Retinal pigment epithelial cell (primary cell): ENCODE measurements at regions not wholly inside any gene's neighbourhood (a gene's known extent, or its start where the extent isn't known, plus 50 kb on each side); places are given as distances from the start of the nearest gene placed in this dataset.
A peak's percentile ranks its signal among the peaks of the same experiment; 100 is the strongest.

Source experiments
- DNase-seq: peaks from one replicate; pipeline ENCODE4 v3.0.0-alpha.2; 2010; ENCODE audit warnings: low read depth
- H3K4me3 ChIP-seq: 2 replicates; pipeline ENCODE4 v1.5.1; 2011; ENCODE audit warnings: mild to moderate bottlenecking, low read length, control low read depth, moderate library complexity
- CTCF ChIP-seq: conservative IDR thresholded peaks from 2 replicates; pipeline ENCODE4 v1.5.1; 2011; ENCODE audit warnings: low read depth, low read length, control low read depth, inconsistent platforms

DNA sequence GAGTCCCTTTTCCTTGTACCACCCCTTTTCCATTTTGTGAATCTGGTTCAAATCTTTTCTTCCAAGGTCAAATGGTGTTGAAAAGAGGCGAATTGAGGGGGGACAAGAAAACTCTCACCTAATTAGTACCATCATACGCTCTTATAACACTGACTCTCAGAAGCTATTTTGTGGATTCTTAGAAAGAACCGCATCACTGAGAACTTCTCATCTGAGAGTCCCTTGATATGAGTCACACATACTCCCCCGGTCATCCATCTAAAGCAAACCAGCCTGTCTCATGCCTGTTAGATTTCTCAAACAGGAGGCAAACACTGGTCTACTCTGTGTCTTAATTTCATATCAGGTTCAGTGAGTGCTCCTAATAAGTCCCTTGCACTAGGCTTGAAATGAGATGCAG is 76.5 kb upstream of the SPRED1 start:
- no peak for TF ChIP-seq CTCF
- no peak for DNase-seq

GRCh38 chr15:38176691-38177090 is 75.9 kb upstream of the SPRED1 start:
- DNase-seq, result no peak
- no peak overlapping the region for H3K4me3 ChIP-seq
- no peak for TF ChIP-seq CTCF

More for the DNA sequence above, 76.5 kb upstream of the SPRED1 start:
- H3K4me3 ChIP-seq, result no peak overlapping the region

DNA sequence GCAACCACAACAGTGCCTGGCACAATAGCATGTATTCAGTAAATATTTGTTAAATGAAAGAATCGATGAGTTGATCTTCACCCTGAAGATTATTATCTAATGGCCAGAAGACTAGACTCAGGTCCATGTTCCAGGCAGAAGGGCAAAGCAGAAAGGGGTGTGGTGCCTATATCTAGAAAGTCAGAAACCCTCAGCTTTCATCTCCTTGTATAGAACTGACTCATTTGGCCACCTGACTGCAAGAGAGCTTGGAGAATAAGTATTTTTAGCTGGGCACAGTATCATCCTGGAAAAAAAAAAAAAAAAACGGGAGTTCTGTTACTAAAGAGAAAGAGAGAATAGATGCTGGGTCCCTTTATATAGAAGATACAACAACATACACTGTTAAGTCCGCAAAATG is 69.7 kb upstream of the SPRED1 start:
- TF ChIP-seq CTCF, result no peak

GRCh38 chr15:38186507-38186906 is 66.1 kb upstream of the SPRED1 start:
- DNase-seq, result no peak
- no peak overlapping the region for H3K4me3 ChIP-seq
- TF ChIP-seq CTCF, result no peak

More for the DNA sequence above, 69.7 kb upstream of the SPRED1 start:
- DNase-seq, result no peak
- H3K4me3 ChIP-seq, result no peak overlapping the region

DNA sequence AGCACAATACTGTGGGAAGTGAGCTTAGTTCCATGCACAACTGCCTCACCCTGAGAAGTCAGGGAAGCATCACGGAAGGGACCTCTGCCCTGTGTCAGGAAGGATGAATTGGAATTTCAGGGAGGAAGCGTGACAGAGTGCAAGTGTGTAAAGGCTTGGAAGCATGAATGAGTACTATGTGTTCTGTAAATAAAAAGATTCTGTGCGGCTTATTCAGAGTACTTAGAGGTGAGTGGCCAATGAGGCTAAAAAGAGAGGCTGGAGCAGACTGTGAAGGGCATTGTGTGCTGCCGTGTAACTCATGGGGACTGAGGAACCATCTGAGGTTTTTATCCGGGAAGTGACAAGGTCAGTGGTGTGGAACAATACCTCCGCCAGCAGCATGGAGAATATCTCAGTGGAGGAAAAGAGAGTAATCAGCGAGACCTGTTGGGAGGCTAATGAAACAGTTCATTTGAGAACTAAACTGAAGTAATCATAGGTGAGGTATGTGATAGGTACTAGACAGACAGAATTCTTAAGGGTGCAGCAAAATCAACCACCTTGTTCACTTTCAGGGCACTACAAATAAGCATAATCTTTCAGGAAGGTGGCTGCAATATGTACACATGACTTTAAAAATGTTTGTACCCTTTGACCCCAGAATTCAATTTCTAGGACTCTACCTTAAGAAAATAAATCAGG is 64.9 kb upstream of the SPRED1 start:
- H3K4me3 ChIP-seq, result no peak overlapping the region
- no peak for DNase-seq

GRCh38 chr15:38189671-38190295 is 62.9 kb upstream of the SPRED1 start:
- DNase-seq, result peak; percentile 33
- TF ChIP-seq CTCF, result no peak
- no peak overlapping the region for H3K4me3 ChIP-seq

More for the DNA sequence above, 64.9 kb upstream of the SPRED1 start:
- no peak for TF ChIP-seq CTCF

DNA sequence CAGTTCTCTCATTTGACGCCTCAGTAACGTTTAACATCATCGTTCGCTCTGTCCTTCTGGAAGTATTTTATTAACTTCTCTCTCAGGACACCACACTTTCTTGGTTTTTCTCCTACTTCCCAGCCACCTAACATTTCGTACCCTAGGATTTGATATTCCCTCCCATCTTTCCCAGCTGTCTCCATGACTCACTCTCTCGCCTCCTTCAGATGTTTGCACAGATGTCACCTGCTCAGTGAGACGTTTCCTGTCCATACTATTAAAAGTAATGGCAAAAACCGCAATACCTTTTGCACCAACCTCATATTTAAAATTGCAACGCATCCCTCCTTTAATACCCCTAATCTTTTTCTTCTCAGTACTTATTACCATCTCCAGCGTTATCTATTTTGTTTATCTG is 62.1 kb upstream of the SPRED1 start:
- no peak for TF ChIP-seq CTCF
- no peak for DNase-seq
- no peak overlapping the region for H3K4me3 ChIP-seq
